GM19351 (cell line): ENCODE measurements at regions not wholly inside any gene's neighbourhood (a gene's known extent, or its start where the extent isn't known, plus 50 kb on each side); places are given as distances from the start of the nearest gene placed in this dataset.

Experiments used
- ATAC-seq: cut with Tn5 transposase; IDR thresholded peaks from one replicate; pipeline ENCODE4 v1.9.1; 2021; ENCODE audit warnings: mild to moderate bottlenecking, moderate library complexity; ENCODE audit not compliant: unreplicated experiment

DNA sequence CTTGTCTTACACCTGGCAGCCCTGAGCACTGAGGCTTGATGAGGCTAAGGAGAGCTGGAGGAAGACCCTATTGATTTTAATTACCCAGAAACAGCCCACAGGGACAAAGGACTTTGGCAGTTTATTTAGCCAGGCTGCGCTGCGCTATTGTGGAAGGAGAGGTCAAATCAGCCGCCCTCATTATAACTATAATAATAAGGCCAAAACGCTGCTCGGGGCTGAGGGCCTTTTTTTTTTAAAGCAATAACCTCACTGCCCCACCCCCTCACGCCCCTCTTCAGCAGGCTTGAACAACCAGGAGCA, 60.6 kb upstream of the NKX1-1 start:
- ATAC-seq: no peak

DNA sequence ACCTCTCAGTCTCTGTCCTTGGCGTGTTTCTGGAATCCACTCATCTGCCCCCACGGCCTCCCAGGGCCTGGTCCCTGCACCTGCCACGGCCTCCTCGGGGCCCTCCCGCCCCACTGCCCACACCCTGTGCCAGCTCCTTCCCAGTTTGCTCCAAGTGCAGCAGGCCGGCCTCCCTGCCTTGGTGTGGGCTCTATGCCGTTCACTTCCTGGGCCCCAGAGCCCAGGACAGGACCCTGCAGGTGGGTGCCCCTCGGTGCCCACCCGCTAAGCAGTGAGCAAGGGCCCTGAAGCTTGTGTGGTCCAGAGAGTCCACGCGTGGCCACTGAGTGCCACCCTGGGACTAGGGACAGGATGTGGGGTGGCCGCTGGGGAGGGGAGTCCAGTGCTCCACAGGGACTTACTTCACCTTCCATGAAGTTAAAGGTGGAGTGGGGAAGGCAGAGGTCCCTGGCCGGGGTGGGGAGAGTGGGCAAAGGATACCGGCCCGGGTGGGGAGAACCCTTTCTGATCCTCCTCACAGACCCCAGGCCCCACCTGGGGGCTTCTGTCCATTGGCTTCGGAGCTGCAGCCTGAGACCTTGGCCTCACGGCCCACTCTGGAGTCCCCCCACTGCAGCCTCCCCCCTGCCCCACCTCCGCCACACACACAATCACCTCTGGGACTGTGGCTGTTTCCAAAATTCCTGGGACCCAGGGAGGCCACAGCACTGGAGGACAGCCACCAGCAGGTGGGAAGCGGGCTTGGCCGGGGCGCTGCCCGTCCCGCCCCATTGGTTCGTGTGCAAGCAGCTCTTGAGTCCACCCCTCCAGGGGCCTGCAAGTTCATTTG, 60.0 kb upstream of the NKX1-1 start:
- ATAC-seq: no peak

DNA sequence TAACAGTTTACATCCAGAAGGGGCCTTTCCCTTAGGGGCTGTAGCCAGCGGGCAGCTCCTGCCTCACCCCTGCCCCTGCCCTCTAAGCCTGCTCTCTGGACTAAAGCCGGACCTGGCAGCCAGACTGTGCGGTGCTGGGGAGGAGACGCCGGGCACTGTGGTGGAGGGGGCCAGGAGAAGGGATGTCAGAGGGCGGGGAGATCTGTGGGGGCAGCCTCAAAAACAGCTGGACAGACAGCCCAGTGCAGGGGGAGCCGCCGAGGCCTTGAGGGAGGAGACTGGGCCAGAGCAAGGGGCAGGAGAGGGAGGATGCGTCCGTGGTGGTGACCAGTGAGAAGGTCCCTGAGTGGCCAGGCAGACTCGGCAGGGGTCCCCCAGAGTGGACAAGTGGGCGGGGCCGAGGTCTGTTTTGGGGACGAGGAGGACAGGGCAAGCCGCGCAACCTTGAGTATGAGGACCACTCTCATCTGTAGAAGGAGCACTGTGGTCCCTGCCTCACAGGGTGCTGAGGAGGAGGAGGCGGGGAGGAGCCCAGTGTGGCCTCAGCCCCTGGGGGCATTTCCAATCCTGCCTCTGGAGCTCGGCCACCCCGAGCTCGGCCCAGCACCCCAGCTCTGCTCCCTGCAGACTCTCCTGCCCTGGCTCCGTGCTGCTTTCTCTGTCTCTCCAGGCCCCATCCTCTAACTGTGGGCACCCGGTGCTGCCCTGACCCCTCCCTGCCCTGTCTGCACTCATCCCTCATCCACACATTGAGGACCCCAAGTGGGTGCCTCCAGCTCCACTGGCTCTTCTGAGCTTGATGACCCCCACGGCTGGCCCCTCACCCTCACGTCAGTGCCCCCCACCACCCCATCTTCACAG, 59.2 kb upstream of the NKX1-1 start:
- ATAC-seq: no peak

DNA sequence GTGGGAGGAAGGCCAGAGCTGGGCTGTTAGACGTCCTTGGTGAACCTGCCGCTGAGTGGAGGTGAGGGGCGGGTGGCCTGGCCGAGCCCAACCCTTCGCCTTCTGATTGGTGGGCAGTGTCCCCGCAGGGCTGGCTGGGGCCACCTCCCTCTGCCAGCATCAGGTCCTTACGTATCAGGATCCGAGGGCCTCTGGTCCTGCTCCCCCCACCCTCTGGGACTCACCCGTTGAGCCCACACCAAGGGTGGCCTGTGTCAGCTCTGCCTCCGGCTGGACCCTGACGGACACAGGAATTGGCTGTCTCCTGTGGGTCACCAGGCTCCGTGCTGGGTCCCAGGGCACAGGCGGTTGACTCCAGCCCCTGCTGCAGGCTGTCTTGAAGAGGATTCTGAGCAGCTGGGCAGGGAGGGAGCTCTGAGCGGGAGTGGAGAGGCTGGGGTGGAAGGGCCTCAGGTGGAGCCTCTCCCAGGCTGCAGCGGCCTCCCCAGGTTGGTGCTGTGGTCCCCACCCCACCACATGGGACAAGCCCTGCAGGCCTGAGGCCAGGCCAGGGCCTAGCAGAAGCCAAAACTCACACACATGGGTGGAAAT, 58.4 kb upstream of the NKX1-1 start:
- no peak for ATAC-seq

DNA sequence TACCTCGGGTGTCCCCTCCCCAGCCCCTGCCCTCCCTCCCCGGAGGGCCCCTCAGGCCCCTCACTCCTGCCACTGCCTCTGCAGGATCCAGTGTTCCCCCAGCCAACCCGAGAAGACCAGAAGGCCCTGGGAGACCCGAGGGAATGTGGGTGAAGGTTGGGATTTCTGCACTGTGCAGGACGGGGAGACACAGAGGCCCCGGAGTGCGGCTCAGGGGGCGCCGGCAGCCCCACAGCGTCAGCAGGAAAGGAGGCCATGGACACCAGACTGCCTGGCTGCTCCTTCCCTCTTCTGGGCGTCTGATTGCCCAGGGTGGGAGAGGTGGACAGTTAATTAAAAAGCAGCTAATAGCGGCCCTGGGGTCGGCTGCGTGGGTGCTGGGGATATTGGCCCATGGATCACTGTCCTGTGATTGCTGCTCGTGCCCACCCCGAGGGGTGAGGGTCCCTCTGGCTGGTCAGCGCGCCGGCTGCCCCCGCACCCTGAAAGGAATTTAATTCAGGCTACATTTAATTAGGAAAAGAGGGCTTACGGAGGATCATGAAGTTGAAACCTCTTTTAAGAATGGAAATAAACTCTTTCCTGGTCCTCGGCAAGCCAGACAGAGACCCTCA, 57.8 kb upstream of the NKX1-1 start:
- no peak for ATAC-seq

DNA sequence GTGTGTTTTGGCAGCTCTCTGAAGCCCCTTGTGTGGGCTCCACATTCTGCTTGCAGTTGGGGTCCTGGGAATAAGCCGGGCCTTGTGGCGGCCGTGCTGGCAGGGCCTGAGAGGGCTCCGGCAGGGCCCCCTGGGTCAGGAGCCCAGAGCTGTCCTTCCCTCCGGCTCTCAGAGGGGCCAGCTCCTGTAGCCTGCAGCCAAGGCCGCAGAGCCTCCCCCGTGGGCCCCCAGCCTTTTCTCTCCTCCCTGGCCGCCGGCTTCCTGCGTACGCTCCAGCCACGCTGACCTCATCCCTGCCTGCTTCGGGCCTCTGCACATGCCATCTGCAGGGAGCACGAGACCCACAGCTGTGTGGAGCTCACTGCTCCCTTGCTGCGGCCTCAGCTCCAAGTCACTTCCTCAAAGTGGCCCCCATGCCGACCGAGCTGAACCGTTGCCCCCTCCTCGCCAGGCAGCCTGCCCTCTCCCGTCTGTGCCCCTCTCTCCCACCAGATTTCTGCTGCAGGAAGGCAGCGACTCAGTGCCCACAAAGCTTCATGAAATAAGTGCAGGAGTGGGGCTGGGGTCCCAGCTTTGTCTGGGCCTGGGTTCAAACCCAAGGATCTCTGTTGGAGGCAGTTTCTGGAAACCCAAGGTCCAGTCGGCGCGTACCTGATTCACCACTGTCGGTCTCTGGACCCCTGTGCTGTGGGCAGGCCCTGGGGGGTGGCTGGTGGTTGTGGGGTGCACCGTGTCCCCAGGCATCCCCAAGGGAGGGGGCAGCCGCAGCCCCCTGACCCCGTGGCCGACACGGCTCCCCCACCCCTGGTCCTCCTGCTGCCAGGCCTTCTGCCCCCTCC, 57.1 kb upstream of the NKX1-1 start:
- ATAC-seq: no peak

DNA sequence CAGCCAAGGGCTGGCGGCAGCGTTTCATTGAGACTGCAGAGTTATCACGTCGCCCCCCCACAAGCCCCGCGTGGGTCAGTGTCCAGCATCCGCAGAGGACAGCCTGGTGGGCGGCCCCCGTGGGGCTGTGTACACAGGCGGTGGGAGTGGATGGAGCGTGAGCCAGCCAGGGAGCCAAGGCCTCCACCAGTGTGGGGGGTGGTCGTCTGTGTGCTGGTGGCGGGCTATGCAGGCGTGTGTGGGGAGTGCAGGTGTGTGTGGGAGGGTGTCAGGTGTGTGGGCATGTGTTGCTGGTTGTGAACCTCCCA, 56.5 kb upstream of the NKX1-1 start:
- no peak for ATAC-seq

DNA sequence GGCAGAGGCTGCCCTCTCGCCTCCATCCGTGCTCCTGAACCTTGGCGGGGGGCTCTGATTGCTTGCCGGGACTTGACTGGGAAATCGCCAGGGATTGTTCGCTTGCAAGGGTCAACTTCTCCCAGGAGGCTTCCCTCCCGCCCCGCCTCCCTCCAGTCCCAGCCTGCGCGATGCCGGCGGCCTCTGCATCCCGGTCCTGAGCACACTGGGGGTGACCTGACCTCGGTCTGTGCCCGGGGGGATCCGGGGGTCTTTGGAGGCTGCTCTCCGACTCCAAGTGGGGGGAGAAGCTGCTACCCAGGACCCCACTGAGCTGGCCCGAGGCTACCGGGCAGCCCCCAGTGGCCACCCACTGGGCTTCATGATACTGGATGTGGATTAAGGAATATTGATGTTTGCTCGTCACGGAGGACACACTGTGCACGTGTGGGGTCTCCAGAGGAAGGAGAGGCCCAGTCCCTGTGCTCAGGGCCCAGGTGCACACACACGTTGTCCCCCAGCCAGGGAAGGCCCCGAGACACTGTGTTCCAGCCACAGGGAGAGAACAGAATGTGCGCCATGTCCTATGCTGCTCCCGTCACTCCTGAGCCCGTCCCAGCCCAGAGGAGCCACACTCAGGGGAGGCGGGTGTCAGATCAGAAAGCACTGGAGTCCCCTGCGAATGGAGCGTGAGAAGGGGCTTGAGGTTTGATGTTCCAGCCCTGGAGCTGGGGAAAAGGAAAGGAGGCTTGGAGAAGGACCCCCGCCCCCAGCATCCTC, 55.9 kb upstream of the NKX1-1 start:
- no peak for ATAC-seq

DNA sequence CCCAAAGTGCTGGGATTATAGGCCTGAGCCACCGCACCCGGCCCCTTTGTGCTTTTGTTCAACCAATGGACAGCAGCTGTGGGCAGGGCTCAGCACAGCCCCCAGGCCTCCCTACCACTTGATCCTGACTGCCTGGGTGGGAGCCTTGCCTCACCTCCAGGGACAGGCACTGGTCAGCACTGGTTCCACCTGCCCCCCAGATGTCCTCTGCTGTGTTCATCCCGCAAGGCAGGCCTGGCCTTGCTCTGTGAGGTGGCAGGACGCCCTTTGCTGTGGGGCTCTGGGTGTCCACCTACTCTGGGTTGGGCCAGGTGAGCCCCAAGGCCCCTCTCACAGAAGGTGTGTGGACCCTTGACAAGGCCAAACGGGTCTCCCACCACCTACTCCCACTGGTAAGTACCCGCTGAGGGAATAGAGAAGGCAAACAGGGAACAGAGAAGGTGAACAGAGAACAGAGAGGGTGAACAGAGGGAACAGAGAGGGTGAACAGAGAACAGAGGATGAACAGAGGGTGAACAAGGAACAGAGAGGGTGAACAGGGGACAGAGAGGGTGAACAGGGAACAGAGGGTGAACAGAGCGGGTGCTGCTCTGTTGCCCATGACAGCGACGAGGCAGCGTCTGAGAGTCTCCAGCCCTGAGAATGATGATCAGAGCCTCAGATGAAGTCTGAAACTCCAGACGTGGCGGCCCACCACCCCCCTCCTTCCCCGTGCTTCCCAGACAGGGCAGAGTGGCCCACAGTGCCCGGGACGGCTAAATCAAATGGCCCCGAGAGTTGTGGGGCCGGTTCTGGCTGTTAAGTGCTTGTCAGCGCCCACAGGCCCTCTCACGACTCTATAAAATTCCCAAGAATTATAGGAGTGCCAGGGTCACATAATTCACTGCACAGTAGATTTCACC, 55.0 kb upstream of the NKX1-1 start:
- no peak for ATAC-seq

DNA sequence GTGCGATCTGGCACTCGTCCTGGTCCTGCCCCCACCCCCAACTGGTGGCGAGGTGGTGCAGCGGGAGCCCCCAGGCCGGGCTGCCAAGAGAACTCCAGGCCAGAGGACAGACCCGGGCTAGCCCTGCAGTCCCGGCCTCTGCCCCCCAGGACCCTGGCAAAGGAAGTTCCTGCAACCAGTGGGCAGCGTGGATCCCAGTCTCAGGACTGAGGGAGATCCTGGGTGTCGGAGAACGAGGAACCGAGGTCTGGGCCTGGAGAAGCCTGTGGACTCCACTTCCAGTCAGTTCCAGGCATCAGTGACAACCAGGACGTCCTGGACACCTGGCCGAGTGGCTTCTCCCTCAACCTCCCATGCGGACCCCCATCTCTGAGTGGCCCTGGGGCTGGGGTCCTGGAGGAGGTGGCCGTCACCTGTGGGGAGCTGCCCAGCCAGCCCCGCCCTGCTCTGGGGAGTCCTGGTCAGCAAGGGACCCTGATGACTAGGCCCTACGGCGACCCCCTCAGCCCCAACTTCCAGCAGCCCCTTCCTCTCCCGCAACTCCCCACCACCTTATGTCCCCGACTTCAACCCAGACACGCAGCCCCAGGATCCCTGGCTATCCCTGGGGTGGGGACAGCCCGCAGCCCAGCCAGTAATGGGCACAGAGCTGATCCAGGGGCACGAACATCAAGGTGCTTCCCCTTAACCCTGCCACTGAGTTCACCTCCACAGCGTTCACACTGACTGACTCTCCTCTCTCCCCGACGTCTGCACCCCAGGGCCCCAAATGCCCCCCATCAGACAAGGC, 53.7 kb upstream of the NKX1-1 start:
- ATAC-seq: no peak

DNA sequence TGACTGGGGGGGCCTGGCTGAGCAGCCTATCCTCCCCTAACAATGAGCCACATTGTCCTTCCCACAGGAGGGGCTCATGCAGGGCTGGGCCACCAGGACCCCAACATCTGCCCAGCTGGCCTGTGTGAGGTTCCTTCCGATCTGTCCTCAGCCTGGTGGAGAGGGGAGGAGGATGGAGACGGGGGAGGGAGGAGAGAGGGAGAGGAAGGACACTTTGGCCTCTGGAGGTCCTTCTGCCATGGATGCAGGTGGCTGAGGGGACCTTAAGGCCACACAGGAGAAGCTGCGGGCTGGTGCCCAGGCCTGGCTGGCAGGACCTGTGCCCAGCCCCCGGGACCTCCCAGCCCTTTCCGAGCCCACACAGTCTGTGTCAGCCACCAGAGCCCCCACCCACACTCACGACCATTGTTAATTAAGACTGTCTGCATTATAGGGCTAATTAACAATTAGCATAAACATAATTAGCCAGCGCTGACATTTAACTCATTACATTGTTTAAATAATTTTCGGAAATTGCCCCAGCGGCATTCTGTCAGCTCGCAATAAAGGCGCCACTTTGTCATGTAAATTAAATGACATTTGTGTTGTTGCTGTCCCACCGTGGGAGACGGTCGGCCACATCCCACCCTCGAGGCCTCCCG, 53.0 kb upstream of the NKX1-1 start:
- ATAC-seq: no peak

DNA sequence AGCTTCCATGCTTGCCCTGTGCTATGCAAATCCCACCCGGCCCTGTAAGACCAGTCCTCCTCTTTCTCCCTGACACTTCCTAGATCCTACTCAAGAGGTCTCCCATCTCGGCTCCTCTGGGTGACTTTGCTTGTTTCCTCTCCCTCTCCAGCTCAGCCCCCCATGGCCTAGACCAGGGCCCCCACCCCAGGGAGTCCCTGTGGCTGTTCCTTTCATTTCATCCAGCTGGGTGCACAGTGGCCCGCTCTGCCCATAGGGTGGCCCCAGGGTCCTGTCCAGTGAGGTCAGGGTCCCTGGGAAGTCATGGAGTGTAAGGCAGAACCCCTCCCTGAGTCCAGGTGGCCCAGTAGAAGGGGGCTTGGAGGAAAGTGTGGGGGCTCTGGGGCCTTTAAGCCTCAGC, 52.3 kb upstream of the NKX1-1 start:
- no peak for ATAC-seq
